HG03378 (cell line): ENCODE measurements at regions not wholly inside any gene's neighbourhood (a gene's known extent, or its start where the extent isn't known, plus 50 kb on each side); places are given as distances from the start of the nearest gene placed in this dataset.

ENCODE experiments used
- ATAC-seq: cut with Tn5 transposase; IDR thresholded peaks from one replicate; pipeline ENCODE4 v1.9.1; 2021; ENCODE audit warnings: mild to moderate bottlenecking, moderate library complexity; ENCODE audit not compliant: unreplicated experiment

- ATAC-seq: no peak
These were observed 93.5 kb downstream of the SIK1 start for GRCh38 chr21:43333298-43334062.

- no peak for ATAC-seq
These were observed 94.1 kb downstream of the SIK1 start for GRCh38 chr21:43332861-43333297.

- ATAC-seq: no peak
These were observed 94.7 kb downstream of the SIK1 start for GRCh38 chr21:43331962-43332828.

DNA sequence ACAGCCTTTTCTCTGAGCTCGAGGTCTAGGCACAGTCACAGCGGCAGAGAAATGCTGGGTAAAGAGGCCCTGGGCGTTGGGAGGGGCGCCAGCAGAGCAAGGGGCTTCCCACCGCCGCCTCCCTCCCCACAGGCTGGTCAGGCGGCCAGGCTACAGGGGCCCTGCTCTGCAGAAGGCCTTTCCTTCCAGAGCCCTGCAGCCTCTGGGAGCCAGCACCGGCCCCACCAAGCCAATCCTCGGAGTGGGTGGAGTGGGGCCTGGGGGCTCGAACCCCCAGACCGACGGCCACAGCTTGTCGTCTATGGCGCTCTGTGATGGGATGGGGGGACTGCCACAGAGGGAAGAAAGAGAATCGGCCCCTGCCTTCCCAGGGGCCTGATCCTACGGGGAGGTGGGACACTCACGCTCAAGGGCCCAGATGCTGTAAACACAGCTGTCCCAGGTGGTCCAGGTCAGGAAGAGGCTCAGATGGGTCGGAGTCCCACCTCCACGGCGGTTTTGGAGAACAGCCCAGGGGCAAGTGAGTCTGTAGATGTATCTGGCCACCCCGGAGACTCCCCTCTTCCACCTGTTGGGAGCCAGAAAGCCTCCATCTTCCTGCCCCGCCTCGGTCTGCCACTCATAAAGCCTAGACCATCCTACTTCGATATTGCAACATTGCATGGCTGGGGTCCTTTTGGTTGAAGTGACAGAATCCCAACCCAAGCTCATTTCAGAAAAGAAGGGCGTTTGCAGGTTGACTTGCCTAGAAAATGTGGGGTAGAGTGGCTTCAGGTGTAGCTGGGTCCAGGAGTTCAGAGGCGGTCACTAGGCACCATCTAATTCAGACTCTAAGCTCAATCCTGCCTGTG is 95.6 kb downstream of the SIK1 start:
- ATAC-seq: no peak

DNA sequence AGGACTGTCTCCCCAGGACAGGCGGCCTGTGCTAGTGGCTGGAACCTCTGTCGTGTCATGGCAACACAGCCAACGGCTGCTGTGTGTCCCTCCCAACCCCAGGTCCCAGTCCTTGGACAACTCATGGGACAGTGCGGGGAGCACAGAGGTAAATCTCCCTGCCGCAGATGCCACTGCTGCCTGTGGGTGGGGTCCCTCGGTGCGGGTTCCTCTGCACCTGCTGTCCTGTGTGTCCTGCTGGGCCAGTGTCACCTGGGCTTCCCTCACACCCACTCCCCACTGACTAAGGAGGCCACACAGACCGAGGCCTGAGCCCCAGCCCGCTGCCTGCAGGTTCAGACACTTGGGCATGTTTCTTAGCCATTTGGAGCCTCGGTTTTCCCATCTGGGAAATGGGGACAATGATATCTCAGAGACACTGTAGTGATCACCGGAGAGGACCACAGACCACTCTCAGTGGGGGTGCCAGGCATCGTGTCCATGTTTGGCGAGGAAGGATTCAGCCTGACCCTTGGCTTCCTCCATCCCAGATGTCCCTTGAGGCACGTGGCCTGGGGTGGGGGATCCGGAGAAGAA is 96.5 kb downstream of the SIK1 start:
- no peak for ATAC-seq

DNA sequence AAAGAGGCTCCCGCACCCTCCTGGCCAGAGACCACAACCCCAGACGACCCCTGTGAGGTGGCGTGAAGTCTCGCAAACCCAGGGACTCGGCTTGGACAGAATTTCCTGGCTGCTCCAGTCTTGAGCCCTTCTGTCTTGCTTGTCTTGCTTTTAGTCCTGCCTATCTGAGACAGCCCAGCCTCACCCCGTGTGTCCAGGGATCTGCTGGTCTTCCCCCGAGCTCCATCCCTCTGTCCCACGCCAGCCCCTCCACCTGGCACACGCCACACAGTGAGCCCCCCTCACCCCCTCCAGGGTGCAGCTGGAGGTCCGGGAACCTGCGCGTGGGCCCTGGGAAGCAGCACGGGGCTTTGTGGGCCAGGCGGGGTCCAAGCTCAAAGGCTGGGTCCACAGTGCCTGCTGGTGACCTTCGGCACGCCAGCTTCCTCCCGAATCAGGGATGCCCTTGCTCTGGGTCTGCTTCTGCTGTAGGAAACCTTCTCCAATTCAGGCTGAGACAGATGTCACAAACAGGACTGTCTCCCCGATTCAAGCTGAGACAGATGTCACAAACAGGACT is 97.1 kb downstream of the SIK1 start:
- no peak for ATAC-seq

GRCh38 chr21:43328958-43329691 is 97.8 kb downstream of the SIK1 start:
- ATAC-seq: no peak

- ATAC-seq: no peak
These were observed 98.6 kb downstream of the SIK1 start for GRCh38 chr21:43328185-43328957.

GRCh38 chr21:43325968-43326715 is 100.8 kb downstream of the SIK1 start:
- no peak for ATAC-seq

GRCh38 chr21:43325036-43325435 is 101.9 kb downstream of the SIK1 start:
- ATAC-seq: no peak

DNA sequence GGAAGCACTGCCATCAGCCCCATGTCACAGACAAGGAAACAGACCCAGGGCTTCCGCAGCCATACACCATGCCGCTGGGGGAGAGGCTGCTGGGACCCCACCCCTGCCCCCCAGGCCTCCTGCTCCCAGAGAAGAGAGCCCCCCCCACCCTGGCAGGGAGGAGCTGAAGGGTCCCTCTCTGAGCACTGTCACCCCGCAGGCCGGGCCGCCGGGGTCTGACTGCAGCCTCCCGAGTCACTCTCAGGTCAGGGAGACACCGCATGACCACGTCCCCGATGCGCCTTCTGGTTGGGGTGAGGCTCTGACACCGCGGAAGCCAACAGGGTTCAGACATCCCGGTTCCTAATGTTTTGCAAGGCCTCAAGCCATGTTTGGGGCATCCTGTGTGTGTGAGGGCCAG is 102.3 kb downstream of the SIK1 start:
- no peak for ATAC-seq

GRCh38 chr21:43323244-43324005 is 103.5 kb downstream of the SIK1 start:
- no peak for ATAC-seq

GRCh38 chr21:43322805-43323204 is 104.1 kb downstream of the SIK1 start:
- no peak for ATAC-seq

- ATAC-seq: no peak
These were observed 104.6 kb downstream of the SIK1 start for GRCh38 chr21:43322311-43322710.

DNA sequence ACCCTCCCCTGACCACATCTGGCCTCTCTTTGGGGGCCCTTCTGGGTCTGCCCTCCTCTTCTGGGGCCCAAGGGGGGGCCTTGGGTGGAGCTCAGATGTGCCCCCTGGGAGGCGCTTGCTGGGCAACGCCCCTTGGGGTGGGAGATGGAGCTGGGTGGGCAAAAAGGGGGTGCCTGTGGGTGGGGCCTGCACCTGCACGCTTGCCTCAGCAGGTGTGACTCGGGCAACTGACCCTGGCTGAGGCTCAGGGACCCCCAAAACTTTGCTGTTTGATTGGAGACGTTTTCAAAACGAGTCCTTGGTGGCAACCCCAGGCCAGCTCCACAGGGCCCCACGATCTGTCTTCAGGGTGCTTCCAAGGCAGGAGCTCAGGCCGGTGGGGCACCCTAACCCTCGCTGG is 105.3 kb downstream of the SIK1 start:
- no peak for ATAC-seq

DNA sequence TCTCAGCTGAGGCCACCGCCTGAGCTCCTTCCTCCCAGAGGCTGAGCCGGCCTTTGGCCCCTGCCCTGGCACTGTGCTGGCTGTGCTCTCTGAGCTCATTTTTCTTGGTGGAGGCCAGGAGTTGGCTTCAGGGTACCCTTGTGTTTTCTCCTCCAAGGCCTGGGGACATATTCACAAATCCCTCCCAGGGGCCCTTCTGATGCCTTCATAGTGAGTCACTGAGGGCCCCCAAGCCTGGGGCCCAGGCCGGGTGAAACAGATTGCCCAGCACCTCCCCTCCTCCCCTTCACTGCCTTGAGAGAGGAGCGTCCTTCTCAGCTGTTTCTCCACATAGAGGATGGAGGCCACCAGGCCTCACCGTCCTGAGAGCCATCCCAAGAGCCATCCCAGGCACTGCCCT is 105.8 kb downstream of the SIK1 start:
- no peak for ATAC-seq

GRCh38 chr21:43320526-43320925 is 106.4 kb downstream of the SIK1 start:
- ATAC-seq: no peak
